Activated CD4-positive, alpha-beta T cell treated with anti-CD3 and anti-CD28 coated beads, Interleukin-2, Interleukin-4, amounts not matched to agents 100 ng/mL and 50 ng/mL, durations not matched to agents 16 hours and 8 hours (primary cell): ENCODE measurements at regions not wholly inside any gene's neighbourhood (a gene's known extent, or its start where the extent isn't known, plus 50 kb on each side); places are given as distances from the start of the nearest gene placed in this dataset.

Experiments
- DNase-seq: peaks from one replicate; pipeline ENCODE4 v3.0.0-alpha.2; 2020; ENCODE audit warnings: low spot score

DNA sequence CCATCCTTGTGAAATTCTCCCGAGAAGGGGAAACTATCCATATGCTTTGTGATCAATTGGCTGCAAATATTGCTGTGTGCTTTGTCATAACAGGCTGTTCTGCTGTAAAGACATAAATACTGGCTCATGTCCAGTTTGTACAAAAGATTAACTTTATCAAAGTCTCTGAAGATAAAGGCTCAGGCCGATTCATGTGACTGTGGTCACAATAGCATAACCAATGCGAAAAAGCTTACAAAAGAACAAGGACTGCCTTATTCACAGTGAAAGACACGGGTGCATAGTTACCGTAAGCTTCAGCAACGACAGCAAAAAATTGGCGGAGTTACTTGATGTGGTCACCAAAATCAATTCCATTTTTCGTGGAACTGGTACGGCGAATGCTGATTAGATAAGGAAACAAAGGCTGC lies 173.6 kb upstream of the CHRM3 start:
- no peak for DNase-seq

- DNase-seq = no peak
Measured at GRCh38 chr1:239209591-239209990, 176.8 kb upstream of the CHRM3 start.

GRCh38 chr1:239204401-239204800 lies 182.0 kb upstream of the CHRM3 start:
- no peak for DNase-seq

DNA sequence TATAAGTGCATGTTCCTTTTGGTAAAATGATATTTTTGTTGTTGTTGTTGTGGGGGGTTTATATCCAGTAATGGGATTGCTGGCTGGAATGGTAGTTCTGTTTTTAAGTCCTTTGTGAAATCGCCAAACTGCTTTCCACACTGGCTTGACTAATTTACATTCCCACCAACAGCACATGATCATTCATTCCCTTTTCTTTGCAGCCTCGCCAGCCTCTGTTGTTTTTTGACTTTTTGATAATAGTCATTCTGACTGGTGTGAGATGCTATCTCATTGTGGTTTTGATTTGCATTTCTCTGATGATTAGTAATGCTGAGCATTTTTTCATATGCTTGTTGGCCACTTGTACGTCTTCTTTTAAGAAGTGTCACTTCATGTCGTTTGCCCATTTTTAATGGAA lies 188.5 kb upstream of the CHRM3 start:
- DNase-seq = no peak

DNA sequence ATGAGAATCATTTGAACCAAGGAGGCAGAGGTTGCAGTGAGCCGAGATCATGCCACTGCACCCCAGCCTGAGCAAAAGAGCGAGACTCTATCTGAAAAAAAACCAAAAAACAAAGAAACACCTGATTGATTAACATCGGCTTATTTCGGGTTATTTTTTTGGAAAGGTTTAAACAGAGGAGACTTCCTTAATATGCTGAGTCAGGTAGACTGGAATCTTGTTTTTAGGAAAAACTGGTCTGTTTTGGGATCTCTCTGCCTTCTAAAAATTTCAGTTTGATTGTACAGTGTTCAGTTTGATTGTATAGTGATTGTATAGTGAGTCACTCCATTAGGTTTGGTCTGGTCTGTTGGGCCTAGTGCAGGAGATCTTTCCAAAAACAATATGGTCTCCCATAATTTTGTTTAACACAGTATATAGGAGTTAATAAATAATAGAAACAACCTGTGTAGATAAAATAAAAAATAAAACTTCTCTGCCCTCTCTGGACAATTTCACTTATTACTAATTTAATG lies 196.3 kb upstream of the CHRM3 start:
- DNase-seq = no peak

GRCh38 chr1:239186487-239186886 lies 199.9 kb upstream of the CHRM3 start:
- no peak for DNase-seq

DNA sequence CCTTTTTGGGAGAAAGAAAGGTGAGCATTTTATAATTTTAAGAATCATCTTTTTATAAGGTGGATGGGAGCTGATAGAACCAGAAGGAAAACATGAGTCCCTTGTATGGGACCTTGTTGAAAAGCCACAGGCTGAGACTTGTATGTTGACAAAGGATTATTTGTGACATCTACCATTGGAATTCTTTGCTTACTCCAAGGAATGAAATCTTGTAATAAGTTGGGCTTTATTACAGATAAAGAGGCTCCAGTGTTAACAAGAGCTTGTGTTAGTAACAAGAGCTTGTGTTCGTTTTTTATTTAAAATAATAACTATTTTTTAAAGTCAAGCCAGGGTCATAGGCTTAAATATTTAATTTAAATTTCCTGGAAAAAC lies 201.1 kb upstream of the CHRM3 start:
- DNase-seq = no peak

DNA sequence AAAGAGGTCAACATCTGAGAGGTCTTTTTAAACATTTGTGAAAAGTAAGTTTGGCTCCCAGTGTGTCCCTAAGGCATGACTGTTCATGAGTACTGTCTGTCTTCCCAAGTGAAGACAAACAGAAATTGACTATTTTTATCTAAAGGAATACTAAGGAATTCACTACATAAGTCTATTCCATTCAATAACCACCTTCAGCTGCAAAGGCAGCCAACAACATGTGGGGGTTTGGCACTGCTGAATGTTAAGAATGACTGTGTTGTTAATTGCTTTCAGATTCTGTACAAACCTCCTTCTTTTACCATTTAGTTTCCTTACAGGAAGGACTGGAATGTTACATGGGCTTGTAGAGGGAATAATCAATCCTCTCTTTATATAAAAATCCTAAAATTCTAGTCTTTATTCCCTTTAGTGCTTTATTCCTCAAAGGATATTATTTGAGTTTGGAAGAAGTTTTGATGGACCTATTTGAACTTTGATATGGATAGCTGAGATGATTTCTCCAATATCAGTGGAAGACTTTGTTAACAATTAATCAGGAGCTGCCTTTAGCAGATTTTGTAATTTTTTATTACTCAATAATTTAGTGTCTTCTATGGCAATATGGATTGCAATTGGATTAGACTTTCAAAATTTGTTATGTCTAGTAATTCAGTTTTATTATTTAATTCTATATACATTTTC lies 201.7 kb upstream of the CHRM3 start:
- no peak for DNase-seq

DNA sequence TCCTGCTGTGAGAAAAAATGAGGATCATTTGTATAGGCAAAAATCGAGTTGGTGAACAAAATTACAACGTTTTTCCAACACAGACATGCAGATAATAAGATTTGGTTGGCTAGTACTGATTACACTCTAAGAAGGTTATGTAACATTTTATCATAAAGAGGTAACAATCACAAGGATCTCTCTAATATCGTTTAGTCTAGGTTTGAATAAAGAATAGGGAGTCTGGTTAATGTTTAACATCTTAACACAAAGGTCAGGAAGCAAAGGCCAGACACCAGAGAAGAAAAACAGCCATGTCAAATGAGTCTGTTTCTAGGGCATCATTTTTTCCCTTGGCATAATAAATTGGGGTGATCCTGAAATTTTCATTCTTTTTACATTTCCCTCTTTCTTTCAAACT lies 207.4 kb upstream of the CHRM3 start:
- DNase-seq = no peak

- DNase-seq = no peak
Measured at GRCh38 chr1:239174880-239175279, 211.5 kb upstream of the CHRM3 start.

DNA sequence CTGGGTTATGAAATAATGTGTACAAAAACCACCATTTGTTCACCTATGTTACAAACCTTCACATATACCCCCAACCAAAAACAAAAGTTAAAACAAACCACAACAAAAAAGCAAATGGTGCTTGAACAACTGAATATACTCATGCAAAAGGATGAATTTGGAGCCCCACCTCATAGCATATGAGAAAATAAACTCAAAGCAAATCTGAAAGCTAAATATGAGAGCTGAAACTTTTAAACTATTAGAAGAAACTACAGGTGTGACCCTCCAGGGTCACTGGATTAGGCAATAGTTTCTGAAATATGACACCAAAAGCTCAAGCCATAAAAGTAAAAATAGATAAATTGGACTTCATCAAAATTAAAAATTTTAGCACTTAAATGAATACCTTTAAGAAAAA lies 215.5 kb upstream of the CHRM3 start:
- no peak for DNase-seq

- no peak for DNase-seq
Measured at GRCh38 chr1:239169276-239169675, 217.1 kb upstream of the CHRM3 start.

GRCh38 chr1:239164451-239165180 lies 221.8 kb upstream of the CHRM3 start:
- DNase-seq = no peak

DNA sequence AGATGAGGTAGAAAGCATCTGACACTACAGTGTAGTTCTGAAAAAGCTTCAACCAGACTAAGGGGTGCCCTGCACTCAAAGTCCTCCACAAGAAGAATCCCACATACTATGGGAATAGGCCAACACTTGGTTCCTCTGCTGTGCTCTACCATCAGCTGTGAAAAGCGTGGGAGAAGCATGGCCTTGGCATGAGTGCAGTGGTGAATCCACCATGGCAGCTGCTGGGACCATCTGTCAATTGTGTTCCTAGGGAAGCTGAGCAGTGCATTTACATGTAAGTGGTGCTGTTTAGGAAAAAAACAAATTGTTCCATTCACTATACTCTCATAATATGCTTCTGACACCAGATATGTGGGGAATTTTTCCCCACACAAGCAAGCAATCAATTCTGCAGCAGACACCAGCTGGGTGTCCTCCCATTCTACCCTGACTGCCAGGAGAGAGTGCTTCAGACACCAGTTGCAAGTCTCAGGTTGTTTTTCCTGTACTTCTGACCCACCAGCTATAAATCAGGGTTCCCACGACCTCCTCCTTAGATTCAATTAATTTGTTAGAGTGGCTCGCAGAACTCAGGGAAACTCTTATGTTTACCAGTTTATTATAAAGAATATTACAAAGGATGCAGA lies 230.8 kb upstream of the CHRM3 start:
- DNase-seq = no peak

DNA sequence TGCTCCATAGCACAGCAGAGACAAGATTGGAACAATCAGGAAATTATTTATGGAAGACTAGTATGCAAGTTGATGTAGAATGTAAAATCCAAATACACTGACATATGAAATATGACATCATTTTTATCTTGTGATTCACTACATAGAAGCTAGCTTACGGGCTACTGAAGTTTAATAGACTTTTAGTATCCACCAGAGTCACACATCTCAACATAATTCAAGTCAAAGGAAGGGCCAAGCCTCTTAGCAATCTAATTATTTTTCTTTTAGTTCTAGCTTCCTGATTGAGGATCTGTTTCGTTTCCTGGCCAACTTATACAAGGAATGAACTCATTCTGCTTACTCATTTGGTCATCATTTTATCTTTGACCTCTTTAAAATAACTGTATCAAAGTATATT lies 234.4 kb upstream of the CHRM3 start:
- no peak for DNase-seq

DNA sequence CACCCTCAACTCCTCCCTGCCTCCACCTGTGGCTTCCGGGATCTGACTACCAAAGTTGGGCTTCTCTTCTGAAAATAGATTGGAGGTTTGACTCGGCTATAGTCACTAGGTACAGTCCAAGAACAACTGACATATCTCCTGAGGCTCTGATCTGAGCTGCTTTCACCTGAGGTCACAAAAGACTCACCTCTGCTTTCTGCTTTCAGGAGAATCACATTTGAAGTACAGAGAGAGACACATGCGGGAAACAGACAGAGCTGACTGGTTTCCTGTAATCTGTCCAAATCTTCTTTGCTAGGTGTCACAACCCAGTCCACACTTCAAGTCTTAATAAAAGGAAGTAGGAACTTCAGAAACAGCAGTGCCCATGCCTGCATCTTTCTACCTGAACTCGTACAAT lies 245.4 kb upstream of the CHRM3 start:
- DNase-seq = no peak

DNA sequence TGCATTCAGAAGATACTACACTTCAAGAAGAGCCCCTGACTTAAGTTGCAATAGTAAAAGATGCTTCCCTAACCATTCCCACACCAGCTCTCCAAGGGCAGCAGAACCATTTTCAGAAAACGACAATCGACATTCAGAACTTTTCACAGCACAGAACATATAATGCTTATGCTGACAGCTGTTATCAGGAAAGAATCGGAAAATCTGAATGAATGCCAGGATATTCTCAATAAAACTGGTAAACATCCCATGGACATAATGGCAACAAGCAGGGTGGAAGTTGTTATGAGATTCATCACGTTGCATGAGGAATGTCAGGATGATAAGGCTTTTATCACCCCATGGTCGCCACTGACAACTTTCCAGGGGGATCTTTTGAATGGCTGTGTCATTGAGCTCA lies 246.6 kb upstream of the CHRM3 start:
- DNase-seq = no peak

DNA sequence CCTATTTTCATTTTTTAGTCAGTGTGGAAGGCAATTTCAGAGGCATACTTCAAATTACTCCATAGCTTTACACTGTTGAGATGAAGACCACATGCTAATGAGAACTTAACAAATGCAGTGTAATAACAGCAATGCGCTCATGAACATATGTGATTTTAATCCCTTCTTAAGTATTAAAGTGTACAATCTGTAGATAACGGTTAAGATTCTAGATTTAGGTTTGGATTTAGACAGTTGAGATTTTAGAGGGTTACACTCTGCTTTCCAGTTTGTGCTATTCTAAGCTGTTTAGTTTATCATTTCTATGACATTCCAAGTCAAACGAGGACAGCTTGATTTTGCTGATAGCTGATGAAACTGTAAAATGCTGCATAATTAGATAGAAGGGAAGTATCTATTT lies 257.8 kb upstream of the CHRM3 start:
- no peak for DNase-seq

GRCh38 chr1:239126884-239127283 lies 259.5 kb upstream of the CHRM3 start:
- no peak for DNase-seq

- DNase-seq = no peak
Measured at GRCh38 chr1:239125893-239126292, 260.5 kb upstream of the CHRM3 start.

DNA sequence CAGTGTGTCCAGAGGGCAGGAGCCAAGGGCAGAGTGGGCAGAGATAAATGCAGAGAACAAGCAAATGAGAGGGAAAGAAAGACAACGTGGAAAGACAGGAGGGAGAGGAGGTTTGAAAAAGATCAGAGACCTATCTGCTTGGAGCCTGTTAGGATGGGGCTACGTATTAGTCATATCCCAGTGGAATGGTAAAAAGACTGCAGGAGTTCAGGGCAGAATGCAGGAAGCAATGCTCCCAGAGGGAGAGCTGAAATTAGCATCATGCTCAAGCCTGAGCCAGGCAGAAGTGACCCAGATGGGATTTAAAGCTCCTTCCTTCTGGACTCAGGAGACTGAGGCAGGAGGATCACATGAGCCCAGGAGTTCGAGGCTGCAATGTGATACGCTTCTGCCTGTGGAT lies 261.3 kb upstream of the CHRM3 start:
- no peak for DNase-seq

- no peak for DNase-seq
Measured at GRCh38 chr1:239123260-239123659, 263.1 kb upstream of the CHRM3 start.
